ENCODE measurements at regions not wholly inside any gene's neighbourhood (a gene's known extent, or its start where the extent isn't known, plus 50 kb on each side); places are given as distances from the start of the nearest gene placed in this dataset.
A peak's percentile ranks its signal among the peaks of the same experiment; 100 is the strongest.

DNA sequence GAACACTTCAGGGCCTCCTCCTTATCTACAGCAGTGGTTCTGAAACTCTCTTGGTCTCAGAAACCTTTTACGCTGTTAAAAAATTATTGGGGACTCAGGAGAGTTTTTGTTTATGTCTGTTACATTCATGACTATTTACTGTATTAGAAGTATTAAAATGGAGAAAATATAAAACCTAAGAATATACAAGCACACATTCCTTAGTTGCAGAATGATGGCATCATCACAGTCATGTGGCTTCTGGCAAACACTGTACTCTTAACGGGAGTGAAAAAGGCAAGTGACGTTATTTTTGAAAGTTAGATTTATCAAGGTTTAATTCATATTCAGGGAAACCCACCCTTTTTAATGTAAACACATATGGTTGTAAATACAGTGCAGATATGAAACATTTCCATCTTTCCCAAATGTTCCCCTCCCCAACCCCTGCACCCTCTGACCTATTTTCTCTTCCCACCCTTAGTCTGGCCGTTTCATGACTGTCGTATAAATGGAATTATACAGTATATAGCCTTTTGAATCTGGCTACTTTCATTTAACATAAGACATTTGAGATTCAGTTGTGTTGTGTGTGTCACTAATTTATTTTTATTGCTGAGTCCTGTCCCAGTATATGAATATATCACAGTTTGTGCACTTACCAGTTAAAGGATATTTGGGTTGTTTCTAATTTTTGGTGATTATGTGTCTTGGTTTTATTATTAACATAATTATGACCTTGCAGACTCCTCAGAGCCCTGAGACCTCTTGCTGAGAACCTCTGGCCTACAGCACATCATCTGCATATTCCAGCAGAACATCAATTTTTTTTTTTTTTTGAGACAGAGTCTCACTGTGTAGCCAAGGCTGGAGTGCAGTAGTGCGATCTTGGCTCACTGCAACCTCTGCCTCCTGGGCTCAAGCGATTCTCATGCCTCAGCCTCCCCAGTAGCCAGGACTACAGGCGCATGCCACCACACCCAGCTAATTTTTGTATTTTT, 457.0 kb downstream of the PCNX1 start:
- Histone ChIP-seq H3K27me3 (no peaks in the 10 kb centered on the region), H3K27ac (peak overlapping the region in 1 of 4 donors; percentile 59), H3K4me1 (no peaks in the 10 kb centered on the region), H3K9me3 (no peaks in the 10 kb centered on the region), H3K4me3 (no peak overlapping the region), H3K36me3 (replicated peaks in 1 of 2; ENCODE audit: insufficient read depth in 1 of 2, low read depth in 2 of 2) (no peaks in the 10 kb centered on the region)
- no peak for DNase-seq
- 79 to 81% methylated on average over 8 of the region's 8 CpGs for WGBS, 2 donors
- ATAC-seq = no peak
- TF ChIP-seq POLR2A (IDR thresholded peaks at IDR 0.05) = no peak
- TF ChIP-seq, protein P1, sequence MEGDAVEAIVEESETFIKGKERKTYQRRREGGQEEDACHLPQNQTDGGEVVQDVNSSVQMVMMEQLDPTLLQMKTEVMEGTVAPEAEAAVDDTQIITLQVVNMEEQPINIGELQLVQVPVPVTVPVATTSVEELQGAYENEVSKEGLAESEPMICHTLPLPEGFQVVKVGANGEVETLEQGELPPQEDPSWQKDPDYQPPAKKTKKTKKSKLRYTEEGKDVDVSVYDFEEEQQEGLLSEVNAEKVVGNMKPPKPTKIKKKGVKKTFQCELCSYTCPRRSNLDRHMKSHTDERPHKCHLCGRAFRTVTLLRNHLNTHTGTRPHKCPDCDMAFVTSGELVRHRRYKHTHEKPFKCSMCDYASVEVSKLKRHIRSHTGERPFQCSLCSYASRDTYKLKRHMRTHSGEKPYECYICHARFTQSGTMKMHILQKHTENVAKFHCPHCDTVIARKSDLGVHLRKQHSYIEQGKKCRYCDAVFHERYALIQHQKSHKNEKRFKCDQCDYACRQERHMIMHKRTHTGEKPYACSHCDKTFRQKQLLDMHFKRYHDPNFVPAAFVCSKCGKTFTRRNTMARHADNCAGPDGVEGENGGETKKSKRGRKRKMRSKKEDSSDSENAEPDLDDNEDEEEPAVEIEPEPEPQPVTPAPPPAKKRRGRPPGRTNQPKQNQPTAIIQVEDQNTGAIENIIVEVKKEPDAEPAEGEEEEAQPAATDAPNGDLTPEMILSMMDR (IDR thresholded peaks at IDR 0.05) = no peak
- intact Hi-C loops (cut with DNase I) = no loop called here

DNA sequence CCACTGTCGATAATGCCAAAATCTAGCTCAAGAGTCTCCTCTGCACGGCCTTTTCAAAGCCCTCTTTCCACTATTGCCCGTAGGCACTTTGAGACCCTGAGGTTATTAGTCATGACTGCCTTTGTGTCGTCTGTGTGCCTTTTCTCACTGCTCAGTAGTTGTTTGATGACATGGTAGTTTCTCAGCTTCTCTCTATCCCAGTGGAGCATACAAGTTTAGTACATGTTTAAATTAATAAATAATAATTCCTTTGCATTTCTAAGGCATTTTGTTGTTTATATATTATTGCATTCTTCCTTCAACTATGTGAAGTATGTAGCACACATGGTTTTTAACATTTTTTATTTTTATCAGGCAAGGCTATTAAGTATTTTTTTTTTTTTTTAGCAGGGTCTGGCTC, 458.1 kb downstream of the PCNX1 start:
- no peaks in the 10 kb centered on the region for H3K27me3 ChIP-seq
- H3K9me3 ChIP-seq = no peaks in the 10 kb centered on the region
- TF ChIP-seq, protein P1 (IDR thresholded peaks at IDR 0.05) = no peak
- intact Hi-C loops (cut with DNase I) = no loop called here
- ATAC-seq (no peak), DNase-seq (no peak)
- no peak overlapping the region for H3K27ac ChIP-seq
- H3K4me3 ChIP-seq = no peak overlapping the region
- 97% methylated on average over 4 of the region's 4 CpGs for WGBS, 2 donors
- no peaks in the 10 kb centered on the region for H3K4me1 ChIP-seq
- H3K36me3 ChIP-seq (replicated peaks in 1 of 2; ENCODE audit: insufficient read depth in 1 of 2, low read depth in 2 of 2) = no peaks in the 10 kb centered on the region

DNA sequence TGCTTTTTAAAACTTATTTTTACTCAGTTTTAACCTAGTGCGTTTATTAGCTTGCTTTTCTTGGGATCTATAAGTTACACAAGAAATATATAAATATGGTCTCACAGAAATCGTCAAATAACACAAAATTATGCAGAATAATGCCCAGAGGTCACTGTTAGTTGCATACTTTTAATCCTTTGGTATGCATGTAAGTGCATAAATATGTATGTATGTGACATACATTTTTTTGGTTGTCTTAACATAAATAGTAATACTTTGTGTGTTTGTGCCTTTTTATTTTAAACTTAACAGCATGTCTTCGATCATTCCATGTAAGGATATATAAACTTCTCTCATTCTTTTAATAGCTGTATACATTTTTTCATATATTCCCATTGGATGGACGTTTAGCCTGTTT, 459.6 kb downstream of the PCNX1 start:
- 91 to 92% methylated on average over 4 of the region's 4 CpGs for WGBS, 2 donors
- intact Hi-C loops (cut with DNase I) = no loop called here
- no peak for ATAC-seq
- no peak overlapping the region for H3K4me3 ChIP-seq
- no peaks in the 10 kb centered on the region for H3K27me3 ChIP-seq
- H3K36me3 ChIP-seq (replicated peaks in 1 of 2; ENCODE audit: insufficient read depth in 1 of 2, low read depth in 2 of 2) = no peaks in the 10 kb centered on the region
- H3K9me3 ChIP-seq = no peaks in the 10 kb centered on the region
- no peak for TF ChIP-seq POLR2A (IDR thresholded peaks at IDR 0.05)
- TF ChIP-seq, protein P1 (IDR thresholded peaks at IDR 0.05) = no peak
- DNase-seq = no peak
- H3K4me1 ChIP-seq = peaks cover 2% of the 10 kb centered on the region
- H3K27ac ChIP-seq = no peak overlapping the region

DNA sequence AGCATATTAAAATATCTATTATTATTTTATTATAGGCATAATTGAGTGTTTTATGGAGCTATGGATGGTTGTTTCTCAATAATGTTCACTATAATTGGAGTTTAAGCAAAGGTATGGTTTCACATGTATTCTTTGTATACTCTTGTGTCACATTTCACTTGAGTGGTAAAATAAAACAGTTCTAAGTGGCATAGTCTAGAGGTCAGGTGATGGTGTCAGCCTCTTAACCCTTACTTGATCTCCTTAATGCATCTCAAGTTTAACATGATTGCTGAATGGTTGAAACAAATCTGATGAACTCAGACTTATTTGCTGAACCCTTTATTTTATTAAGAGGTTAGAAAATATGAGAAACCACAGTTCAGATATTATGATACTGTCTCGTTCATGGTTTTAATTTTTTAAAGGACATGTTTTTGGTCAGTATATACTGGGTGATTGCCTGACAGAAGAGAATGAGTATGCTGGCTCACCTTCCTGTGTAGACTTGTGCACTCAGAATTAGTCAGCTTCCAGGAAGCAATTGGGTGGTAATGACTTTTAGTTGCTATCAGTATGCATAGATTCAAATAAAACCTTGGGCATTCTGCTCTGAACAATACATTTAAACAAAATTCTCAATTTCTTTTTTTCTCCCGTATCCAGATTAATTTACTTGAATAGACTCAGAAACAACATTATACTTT, 464.6 kb downstream of the PCNX1 start:
- TF ChIP-seq, protein P1 (IDR thresholded peaks at IDR 0.05) = no peak
- no peak for TF ChIP-seq POLR2A (IDR thresholded peaks at IDR 0.05)
- H3K4me3 ChIP-seq = no peak overlapping the region
- no peak for ATAC-seq
- peak overlapping the region in 1 of 4 donors; percentile 44 for H3K27ac ChIP-seq
- whole genome bisulfite sequencing, 2 donors = 69 to 73% methylated on average over 2 of the region's 2 CpGs
- H3K27me3 ChIP-seq = no peaks in the 10 kb centered on the region
- intact Hi-C loops (cut with DNase I) = no loop called here
- H3K9me3 ChIP-seq = no peaks in the 10 kb centered on the region
- DNase-seq = no peak
- peaks cover 12% of the 10 kb centered on the region for H3K4me1 ChIP-seq
- H3K36me3 ChIP-seq (replicated peaks in 1 of 2; ENCODE audit: insufficient read depth in 1 of 2, low read depth in 2 of 2) = no peaks in the 10 kb centered on the region

All from body of pancreas (tissue), 4 donors.